HAP-1 (cell line): ENCODE measurements at regions not wholly inside any gene's neighbourhood (a gene's known extent, or its start where the extent isn't known, plus 50 kb on each side); places are given as distances from the start of the nearest gene placed in this dataset.

ENCODE experiments used
- DNase-seq, 2 experiments: peaks; one replicate each; pipeline ENCODE4 v3.0.0-alpha.2; 2016 to 2020; ENCODE audit warnings: low spot score in 2 of 2
- H3K27me3 ChIP-seq: fragments of 250-450 bp; sonication (Bioruptor Pico); 2 replicates; pipeline ENCODE4 v1.5.1; 2020; ENCODE audit warnings: low read depth, mild to moderate bottlenecking, moderate library complexity
- H3K36me3 ChIP-seq: fragments of 250-450 bp; sonication (Bioruptor Pico); replicated peaks from 2 replicates; pipeline ENCODE4 v1.5.1; 2020; ENCODE audit warnings: mild to moderate bottlenecking
- H3K4me1 ChIP-seq: fragments of 250-450 bp; sonication (Bioruptor Pico); 2 replicates; pipeline ENCODE4 v1.5.1; 2020; ENCODE audit warnings: mild to moderate bottlenecking
- H3K4me3 ChIP-seq: fragments of 250-450 bp; sonication (Bioruptor Pico); 2 replicates; pipeline ENCODE4 v1.5.1; 2020; ENCODE audit warnings: mild to moderate bottlenecking, moderate library complexity
- H3K9me3 ChIP-seq: fragments of 250-450 bp; sonication (Bioruptor Pico); 2 replicates; pipeline ENCODE4 v1.5.1; 2020; ENCODE audit warnings: mild to moderate bottlenecking, moderate library complexity
- in situ Hi-C: fragments of 300-500 bp; cut with MboI; formaldehyde crosslinking; loops from 3 replicates; pipeline ENCODE4 v1.14.3; 2020; ENCODE audit warnings: low sequenced_read_pairs, inconsistent platforms, mixed read lengths

DNA sequence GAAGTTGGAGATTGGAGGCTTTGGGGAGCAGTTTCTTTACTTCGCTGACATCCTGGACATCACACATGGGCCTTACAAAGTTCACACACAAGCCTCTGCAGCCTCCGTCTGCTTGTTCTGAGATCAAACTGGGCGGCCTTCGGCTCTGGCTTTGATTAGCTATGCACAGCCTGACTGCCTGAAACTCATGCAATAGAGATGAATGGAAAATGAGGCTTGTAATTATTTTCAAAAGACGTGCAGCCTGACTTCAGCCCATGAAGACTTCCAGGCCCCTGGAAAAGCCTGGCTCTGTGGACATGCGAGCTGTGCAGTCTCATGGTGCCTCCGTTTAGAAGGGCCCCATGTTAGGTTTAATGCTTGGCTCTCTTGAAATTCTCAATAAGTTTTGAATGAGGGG lies 480.5 kb upstream of the SULF2 start:
- in situ Hi-C loops = no loop called here

DNA sequence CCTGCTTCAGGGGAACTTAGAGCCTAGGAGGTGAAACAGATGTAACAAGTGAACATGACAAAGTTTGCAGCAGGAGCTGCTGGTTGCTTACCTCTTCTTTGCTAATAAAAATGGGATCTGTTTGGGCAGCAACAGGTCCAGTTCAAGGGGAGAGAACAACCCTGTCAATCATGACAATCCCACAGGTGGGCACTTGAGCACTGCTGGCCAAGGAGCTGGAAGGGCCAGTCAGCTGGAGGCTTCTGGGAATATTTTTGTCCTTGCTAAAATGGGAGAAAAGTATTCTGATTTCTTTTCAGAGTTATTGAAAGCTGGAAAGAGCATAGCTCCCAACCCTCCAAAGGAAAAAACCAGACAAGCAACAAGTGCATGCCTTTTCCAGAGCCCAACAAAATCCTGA lies 477.7 kb upstream of the SULF2 start:
- no peaks in the 10 kb centered on the region for H3K9me3 ChIP-seq
- H3K4me3 ChIP-seq = no peak overlapping the region
- in situ Hi-C loops = no loop called here
- no peak for DNase-seq
- no peaks in the 10 kb centered on the region for H3K36me3 ChIP-seq
- H3K27me3 ChIP-seq = no peaks in the 10 kb centered on the region
- no peaks in the 10 kb centered on the region for H3K4me1 ChIP-seq

More for the DNA sequence above, 480.5 kb upstream of the SULF2 start:
- DNase-seq = no peak
- H3K4me3 ChIP-seq = no peak overlapping the region
- H3K4me1 ChIP-seq = no peaks in the 10 kb centered on the region
- H3K9me3 ChIP-seq = no peaks in the 10 kb centered on the region
- no peaks in the 10 kb centered on the region for H3K27me3 ChIP-seq
- no peaks in the 10 kb centered on the region for H3K36me3 ChIP-seq

DNA sequence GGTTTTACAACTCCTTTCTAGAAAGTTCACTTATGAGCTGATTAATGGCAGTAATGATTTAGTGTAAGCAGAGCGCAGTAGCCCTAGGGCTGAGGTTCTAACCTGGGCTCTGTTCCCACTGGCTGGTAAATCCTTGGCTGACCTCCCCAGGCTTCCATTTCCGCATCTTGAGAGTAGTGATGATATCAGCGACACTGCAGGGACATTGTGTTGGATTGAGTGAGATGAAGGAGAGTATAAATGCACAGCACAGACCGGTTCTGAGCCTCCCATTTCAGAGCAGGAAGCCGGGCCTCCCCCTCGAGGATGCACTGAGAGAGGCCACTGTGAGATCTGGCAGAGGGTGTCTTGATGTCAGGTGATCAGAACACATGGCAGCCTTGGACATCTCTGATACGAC lies 477.2 kb upstream of the SULF2 start:
- in situ Hi-C loops = no loop called here
- Histone ChIP-seq H3K36me3 (no peaks in the 10 kb centered on the region), H3K4me1 (no peaks in the 10 kb centered on the region), H3K9me3 (peaks cover 2% of the 10 kb centered on the region; the same call in 1 of the 2 replicates), H3K27me3 (no peaks in the 10 kb centered on the region), H3K4me3 (no peak overlapping the region)
- DNase-seq = no peak

DNA sequence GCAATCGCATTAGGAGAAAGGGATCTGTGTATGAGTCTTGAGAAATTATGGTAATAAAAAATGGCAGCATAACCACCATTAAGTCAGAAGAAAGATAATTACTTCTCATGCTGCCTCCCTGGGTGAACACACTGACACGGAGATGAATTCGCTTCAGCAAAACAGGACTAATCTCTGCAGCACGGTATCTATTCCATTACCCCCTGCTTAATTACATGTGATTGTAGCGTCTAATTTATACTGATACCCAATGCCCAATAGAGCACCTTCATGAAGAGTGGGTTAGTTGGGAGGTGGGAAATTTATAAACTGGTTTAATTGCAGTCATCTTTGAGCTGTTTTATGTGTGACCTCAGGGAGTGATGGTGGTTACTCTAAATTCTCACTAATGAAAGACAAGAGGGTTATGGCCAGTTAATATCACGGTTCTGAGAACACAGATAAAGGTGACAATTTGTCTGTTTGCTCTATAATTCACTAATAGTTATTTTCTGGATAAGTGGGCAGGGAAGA lies 476.2 kb upstream of the SULF2 start:
- Histone ChIP-seq H3K9me3 (peaks cover 3% of the 10 kb centered on the region; the same call in 1 of the 2 replicates), H3K36me3 (no peaks in the 10 kb centered on the region), H3K27me3 (no peaks in the 10 kb centered on the region), H3K4me1 (no peaks in the 10 kb centered on the region), H3K4me3 (no peak overlapping the region)
- in situ Hi-C loops = no loop called here
- no peak for DNase-seq

DNA sequence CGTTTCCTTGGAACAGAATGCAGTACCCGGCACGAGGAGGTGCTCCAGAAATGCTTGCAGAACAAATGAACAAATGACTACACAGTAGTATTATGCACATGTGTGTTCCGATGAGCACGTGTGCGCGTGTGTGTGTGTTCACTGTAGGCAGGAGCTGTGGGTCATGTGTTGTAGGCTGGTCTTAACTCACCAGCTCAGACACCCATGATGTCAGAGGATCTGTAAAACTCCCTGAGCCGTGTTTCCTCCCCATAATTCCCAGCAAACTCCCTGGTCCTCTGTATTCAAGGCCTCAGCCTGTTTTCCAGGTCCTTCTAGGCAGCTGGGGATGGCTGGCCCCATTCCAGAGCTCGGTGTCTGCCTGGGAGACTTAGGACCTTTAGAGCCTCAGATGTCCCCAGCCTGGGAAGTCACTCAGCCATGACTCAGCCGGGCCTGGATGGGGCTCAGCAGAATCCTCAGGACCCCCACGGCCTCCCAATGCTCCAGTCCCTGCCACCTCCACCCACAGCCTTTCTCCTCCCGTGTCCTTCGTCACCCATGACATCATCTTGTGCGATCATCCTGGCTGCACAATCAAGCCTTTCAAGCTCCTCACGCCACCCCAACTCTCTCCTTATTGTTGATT lies 475.0 kb upstream of the SULF2 start:
- in situ Hi-C loops = no loop called here
- H3K9me3 ChIP-seq = peaks cover 5% of the 10 kb centered on the region; the same call in 1 of the 2 replicates
- no peaks in the 10 kb centered on the region for H3K4me1 ChIP-seq
- no peaks in the 10 kb centered on the region for H3K27me3 ChIP-seq
- no peaks in the 10 kb centered on the region for H3K36me3 ChIP-seq
- no peak overlapping the region for H3K4me3 ChIP-seq
- DNase-seq = no peak

DNA sequence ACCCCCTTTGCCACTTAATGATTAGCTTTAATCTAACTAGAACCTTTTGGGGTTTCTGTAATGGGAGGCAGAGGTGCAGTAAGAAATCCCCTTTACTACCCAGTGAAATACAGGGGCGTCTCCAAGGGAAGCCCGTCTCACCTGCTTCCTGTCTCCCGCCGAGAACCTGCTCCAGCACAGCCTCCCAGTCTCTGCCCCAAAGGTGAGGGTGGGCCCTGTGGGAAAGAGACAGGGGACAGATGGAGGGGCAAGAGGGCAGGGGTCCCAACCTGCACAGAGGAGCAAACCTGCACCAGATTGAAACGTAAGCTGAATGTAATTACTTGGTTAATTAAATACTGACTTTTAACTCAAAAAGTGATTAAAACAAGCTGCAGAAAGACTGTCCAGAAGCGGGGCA lies 474.2 kb upstream of the SULF2 start:
- no peak for DNase-seq
- Histone ChIP-seq H3K9me3 (peaks cover 5% of the 10 kb centered on the region; the same call in 1 of the 2 replicates), H3K27me3 (no peaks in the 10 kb centered on the region), H3K4me1 (no peaks in the 10 kb centered on the region), H3K36me3 (no peaks in the 10 kb centered on the region), H3K4me3 (no peak overlapping the region)
- in situ Hi-C loops = no loop called here

DNA sequence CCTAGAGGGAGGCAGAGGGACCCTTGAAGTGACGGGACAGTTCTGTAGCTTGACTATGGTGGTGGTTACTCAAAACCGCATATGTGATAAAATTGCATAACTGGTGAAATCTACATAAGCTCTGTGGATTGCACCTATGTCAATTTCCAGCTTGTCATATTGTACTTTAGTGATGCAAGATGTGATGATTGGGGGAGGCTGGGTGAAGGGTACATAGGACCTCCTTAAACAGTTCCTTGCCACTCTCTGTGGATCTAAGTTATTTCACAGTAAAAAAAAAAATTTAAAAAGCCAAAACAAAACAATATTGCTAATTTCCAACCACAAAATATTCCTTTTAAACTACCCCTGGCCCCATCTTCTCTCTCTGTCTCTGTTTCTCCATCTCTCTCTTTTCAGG lies 472.6 kb upstream of the SULF2 start:
- Histone ChIP-seq H3K36me3 (no peaks in the 10 kb centered on the region), H3K27me3 (no peaks in the 10 kb centered on the region), H3K9me3 (peaks cover 5% of the 10 kb centered on the region; the same call in 1 of the 2 replicates), H3K4me1 (no peaks in the 10 kb centered on the region), H3K4me3 (no peak overlapping the region)
- DNase-seq = no peak
- in situ Hi-C loops = no loop called here

DNA sequence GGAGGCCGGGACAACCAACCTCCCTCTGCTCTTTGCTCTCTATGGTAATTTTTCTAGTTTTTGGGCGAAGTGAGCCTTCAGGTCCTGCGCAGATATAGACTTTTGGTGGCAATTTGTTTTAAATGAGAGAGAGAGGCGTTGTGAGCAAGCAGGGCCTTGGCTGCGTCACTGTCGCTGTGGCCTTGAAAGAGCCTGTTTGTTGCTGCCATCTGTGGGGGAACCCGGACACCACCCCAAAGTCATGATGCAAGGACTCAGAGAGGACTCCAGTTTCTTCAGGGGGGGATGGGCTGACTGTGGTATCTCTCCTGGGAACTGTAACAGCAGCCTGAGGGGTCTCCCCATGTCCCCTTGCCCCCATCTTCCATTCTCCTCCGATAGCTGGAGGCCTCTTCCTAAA lies 462.7 kb upstream of the SULF2 start:
- DNase-seq = no peak
- no peaks in the 10 kb centered on the region for H3K36me3 ChIP-seq
- H3K27me3 ChIP-seq = no peaks in the 10 kb centered on the region
- H3K4me1 ChIP-seq = peaks cover 21% of the 10 kb centered on the region
- in situ Hi-C loops = no loop called here
- H3K4me3 ChIP-seq = no peak overlapping the region
- H3K9me3 ChIP-seq = no peaks in the 10 kb centered on the region

DNA sequence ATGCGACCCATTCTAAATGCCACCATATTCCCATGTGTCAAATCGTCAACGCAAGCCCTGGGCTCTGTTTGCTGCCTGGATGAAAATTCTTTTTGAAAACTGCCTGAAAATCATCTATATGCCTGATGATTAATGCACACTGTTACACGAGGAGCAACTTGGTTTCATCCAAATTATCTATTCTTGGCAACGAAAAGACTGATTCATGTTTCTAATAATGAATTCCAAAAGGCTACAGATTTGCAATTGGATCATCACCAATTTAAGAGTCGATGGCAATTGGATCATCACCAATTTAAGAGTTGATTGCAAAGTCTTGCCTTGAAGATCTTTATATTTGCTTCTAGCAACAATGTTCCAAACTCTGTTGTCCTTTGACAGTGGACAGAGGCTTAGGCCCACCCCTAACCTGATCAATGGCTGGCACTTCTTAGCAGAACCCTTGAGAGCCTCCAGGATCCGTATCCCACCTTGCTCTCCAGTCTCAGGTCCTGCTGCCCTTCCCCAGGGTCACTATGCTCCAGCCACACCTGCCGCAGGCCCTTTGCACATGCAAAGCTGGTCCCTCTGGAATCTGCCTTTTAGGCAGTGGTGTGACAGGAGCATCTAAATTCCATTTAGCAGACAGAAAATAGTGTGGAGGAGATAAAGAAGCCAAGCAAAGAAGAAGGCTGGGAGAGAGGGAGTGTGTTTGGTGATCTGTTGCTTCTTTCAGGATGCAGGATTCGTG lies 460.9 kb upstream of the SULF2 start:
- no peaks in the 10 kb centered on the region for H3K36me3 ChIP-seq
- H3K4me3 ChIP-seq = no peak overlapping the region
- in situ Hi-C loops = no loop called here
- H3K4me1 ChIP-seq = peaks cover 17% of the 10 kb centered on the region
- H3K9me3 ChIP-seq = no peaks in the 10 kb centered on the region
- no peaks in the 10 kb centered on the region for H3K27me3 ChIP-seq
- DNase-seq = no peak

DNA sequence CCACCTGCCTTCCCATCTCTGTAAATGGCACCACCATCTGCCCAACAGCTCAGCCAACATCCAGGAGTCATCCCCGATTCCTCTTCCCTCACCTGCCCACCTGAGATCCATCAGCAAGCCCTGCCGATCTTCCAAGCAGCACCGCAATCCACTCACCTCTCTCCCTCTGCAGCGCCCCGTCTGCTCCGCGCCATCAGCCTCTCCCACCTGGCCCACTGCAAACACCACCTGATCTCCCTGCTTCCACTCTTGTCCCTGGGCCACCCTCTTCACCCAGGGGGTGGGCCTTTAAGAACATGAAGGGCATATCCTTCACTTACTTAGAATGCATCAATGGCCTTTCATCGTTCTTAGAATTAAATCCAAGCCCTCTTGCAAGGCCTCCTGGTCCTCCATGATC lies 457.3 kb upstream of the SULF2 start:
- Histone ChIP-seq H3K4me1 (peaks cover 6% of the 10 kb centered on the region; the same call in 1 of the 2 replicates), H3K9me3 (no peaks in the 10 kb centered on the region)
- in situ Hi-C loops = no loop called here

DNA sequence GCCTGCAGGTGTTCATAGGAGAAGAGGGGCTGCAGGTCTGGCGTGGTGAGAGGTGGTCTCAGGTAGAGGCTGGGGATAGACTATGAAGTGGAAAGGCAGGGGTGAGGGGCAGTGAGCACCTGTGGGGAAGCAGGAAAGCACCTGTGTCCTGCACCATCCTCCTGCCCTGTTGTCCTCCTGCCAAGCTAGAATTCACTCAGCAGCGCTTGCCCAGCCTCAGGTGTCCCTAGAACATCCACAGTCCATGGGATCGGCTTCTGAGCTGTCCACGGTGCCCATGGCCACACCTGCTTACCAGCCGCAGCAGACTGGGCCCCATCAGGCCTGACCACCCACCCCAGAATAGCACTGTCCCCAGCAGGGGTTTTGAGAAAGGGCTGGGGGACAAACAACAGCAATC lies 456.2 kb upstream of the SULF2 start:
- no peaks in the 10 kb centered on the region for H3K4me1 ChIP-seq
- no peaks in the 10 kb centered on the region for H3K36me3 ChIP-seq
- no peak for DNase-seq
- in situ Hi-C loops = no loop called here
- no peak overlapping the region for H3K4me3 ChIP-seq
- H3K9me3 ChIP-seq = no peaks in the 10 kb centered on the region
- H3K27me3 ChIP-seq = no peaks in the 10 kb centered on the region

More for the DNA sequence above, 457.3 kb upstream of the SULF2 start:
- Histone ChIP-seq H3K36me3 (no peaks in the 10 kb centered on the region), H3K4me3 (no peak overlapping the region), H3K27me3 (no peaks in the 10 kb centered on the region)
- no peak for DNase-seq

DNA sequence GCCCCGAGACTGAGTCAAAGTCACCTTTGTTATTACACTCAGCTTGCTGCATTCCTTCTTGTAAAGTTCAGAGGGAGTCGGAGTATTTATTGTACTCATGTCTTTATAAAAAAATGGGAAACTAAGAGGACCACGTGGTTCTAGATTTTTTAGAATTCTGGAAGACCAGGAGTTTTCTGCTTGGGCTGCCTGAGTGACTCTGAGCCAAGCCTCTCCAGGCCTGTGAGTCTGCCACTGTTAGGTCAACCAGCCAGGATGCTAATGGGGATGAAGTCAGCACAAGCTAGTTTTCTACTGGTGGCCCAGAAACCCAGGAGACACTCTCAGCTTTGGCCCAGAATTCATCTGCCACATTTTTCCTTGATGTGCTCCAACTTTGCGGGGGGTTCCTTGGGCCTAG lies 453.5 kb upstream of the SULF2 start:
- Histone ChIP-seq H3K4me1 (no peaks in the 10 kb centered on the region), H3K9me3 (no peaks in the 10 kb centered on the region), H3K27me3 (no peaks in the 10 kb centered on the region), H3K4me3 (no peak overlapping the region), H3K36me3 (no peaks in the 10 kb centered on the region)
- no peak for DNase-seq
- in situ Hi-C loops = no loop called here

DNA sequence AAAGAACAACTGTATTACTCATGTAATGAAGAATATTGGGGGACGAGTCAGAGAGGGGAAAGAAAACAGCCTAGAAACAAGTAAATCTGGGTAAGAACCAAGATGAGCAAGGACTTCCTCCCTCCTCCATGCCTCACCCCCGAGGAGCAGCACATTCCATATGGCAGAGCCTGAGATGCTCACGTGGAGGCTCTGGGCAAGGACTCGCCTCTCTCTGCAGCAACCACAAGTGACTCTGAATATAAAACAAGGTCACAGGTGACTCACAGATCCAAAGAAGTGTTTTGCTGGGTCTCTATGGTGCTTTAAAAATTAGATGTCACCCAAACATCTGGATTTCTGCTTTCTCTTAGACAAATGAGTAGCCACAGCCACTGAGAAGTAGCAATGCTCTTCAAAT lies 453.0 kb upstream of the SULF2 start:
- H3K4me3 ChIP-seq = no peak overlapping the region
- no peaks in the 10 kb centered on the region for H3K36me3 ChIP-seq
- in situ Hi-C loops = no loop called here
- no peaks in the 10 kb centered on the region for H3K27me3 ChIP-seq
- DNase-seq = no peak
- no peaks in the 10 kb centered on the region for H3K4me1 ChIP-seq
- H3K9me3 ChIP-seq = no peaks in the 10 kb centered on the region
